ENCODE measurements at regions not wholly inside any gene's neighbourhood (a gene's known extent, or its start where the extent isn't known, plus 50 kb on each side); places are given as distances from the start of the nearest gene placed in this dataset.

DNA sequence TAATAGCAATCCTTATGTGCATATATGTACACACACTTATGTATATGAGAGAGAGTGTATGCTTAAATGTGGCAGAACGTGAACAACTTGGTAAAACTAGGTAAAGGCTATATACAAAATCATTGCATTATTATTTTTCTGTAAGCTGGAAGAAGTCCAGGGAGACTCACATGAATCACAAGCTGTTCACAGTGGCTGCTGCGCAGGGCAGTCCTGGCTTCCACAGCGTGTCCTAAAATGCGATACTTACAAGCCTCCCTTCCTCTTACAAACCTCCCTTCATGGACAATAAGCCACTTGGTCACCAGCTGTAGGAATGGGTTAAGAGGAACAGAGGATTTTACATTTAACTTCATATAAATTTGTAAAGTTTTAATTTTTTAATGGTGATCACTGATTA, 114.9 kb upstream of the AGAP1 start:
- 94% methylated on average over 4 of the region's 4 CpGs; no CpG with 5 or more reads in 1 of the 2 experiments for WGBS, 2 experiments (ENCODE audit: extremely low coverage in 1 of 2, insufficient coverage in 1 of 2, insufficient read length in 1 of 2, insufficient replicate concordance in 2 of 2, low coverage in 1 of 2, low lambda C conversion rate in 2 of 2, missing lambda C conversion rate in 1 of 2)

More for the DNA sequence above, 114.9 kb upstream of the AGAP1 start:
- no peak overlapping the region for H3K4me3 ChIP-seq (ENCODE audit: extremely low read depth in 1 of 4, insufficient read depth in 2 of 4, low read depth in 3 of 4, low read length in 4 of 4)
- H3K9me3 ChIP-seq (ENCODE audit: insufficient read depth in 2 of 2, low read depth in 1 of 2, low read length in 1 of 2): no peaks in the 10 kb centered on the region
- POLR2A ChIA-PET (ENCODE audit: partially characterized antibody): no interaction called here
- H3K23ac ChIP-seq (ENCODE audit: insufficient read length): no peak overlapping the region
- no peak overlapping the region for H2BK5ac ChIP-seq (ENCODE audit: low read depth, low read length)
- no peak overlapping the region for H4K5ac ChIP-seq (ENCODE audit: insufficient read length, low read depth, low read length)
- H3K18ac ChIP-seq (ENCODE audit: extremely low read depth, low read length): no peak overlapping the region
- H3K4me2 ChIP-seq (ENCODE audit: insufficient read depth in 1 of 2, low read depth in 2 of 2, low read length in 2 of 2): no peak overlapping the region
- no peak overlapping the region for H2BK20ac ChIP-seq (ENCODE audit: low read length)
- H4K20me1 ChIP-seq (replicated peaks in 1 of 2; ENCODE audit: control insufficient read depth in 1 of 2, insufficient read depth in 2 of 2, low read length in 2 of 2): no peaks in the 10 kb centered on the region
- no peak overlapping the region for H3K27ac ChIP-seq (ENCODE audit: low read depth, low read length)
- CTCF ChIA-PET (ENCODE audit: partially characterized antibody): interaction anchor here (0.9 to 1.0 kb wide), 2 partner anchors 114 to 214 kb away, joined by 3 read pairs; no protein-coding TSS in a partner anchor
- H2AFZ ChIP-seq (ENCODE audit: low read length): no peak overlapping the region
- no peak overlapping the region for H2AK5ac ChIP-seq (ENCODE audit: low read depth, low read length)
- no peaks in the 10 kb centered on the region for H3K79me2 ChIP-seq (ENCODE audit: control insufficient read depth in 1 of 2, insufficient read depth in 2 of 2, low read length in 2 of 2)
- peaks cover 3% of the 10 kb centered on the region; the same call in 1 of the 2 replicates for H3K23me2 ChIP-seq (ENCODE audit: low read depth, low read length)
- no peak overlapping the region for H3K14ac ChIP-seq (ENCODE audit: insufficient read length)
- H2BK120ac ChIP-seq (replicated peaks; ENCODE audit: low read depth, low read length): no peak overlapping the region
- peaks cover 0 to under 1% (median 0%) of the 10 kb centered on the region in 4 experiments; a peak in 1 of 7 replicates for H3K27me3 ChIP-seq (replicated peaks in 1 of 4; ENCODE audit: control insufficient read depth in 3 of 4, extremely low read depth in 1 of 4, insufficient read depth in 3 of 4, low read length in 3 of 4)
- H4K91ac ChIP-seq (replicated peaks; ENCODE audit: insufficient read length, low read length): no peak overlapping the region
- no peak overlapping the region for H2BK15ac ChIP-seq (ENCODE audit: low read length)
- H3K79me1 ChIP-seq (ENCODE audit: low read depth, low read length): no peaks in the 10 kb centered on the region
- no peak overlapping the region for H3K4ac ChIP-seq (replicated peaks; ENCODE audit: insufficient read length, low read depth, low read length)
- H3K4me1 ChIP-seq (replicated peaks in 1 of 4; ENCODE audit: control insufficient read depth in 3 of 4, insufficient read depth in 4 of 4, low read length in 3 of 4): no peaks in the 10 kb centered on the region
- FAIRE-seq (no peak), DNase-seq (ENCODE audit: low read depth in 1 of 2, low spot score in 2 of 2) (no peak)
- no peak overlapping the region for H4K8ac ChIP-seq (ENCODE audit: extremely low read depth, insufficient read depth, low read length)
- no peak overlapping the region for H3K56ac ChIP-seq (replicated peaks; ENCODE audit: insufficient read length, low read depth, low read length)
- no peaks in the 10 kb centered on the region for H3K36me3 ChIP-seq (ENCODE audit: control insufficient read depth in 2 of 4, insufficient read depth in 4 of 4, low read length in 3 of 4)
- TF ChIP-seq RFX5 (IDR thresholded peaks at IDR 0.05; ENCODE audit: borderline replicate concordance, low read depth, low read length): no peak
- TF ChIP-seq CBX8 (IDR thresholded peaks at IDR 0.05; ENCODE audit: borderline replicate concordance, low read depth, low read length): no peak
- TF ChIP-seq GTF2F1 (IDR thresholded peaks at IDR 0.05; ENCODE audit: borderline replicate concordance, low read depth, low read length): no peak
- TF ChIP-seq TAF7 (optimal IDR thresholded peaks at IDR 0.05; ENCODE audit: borderline replicate concordance, low read depth, low read length): no peak
- TF ChIP-seq CBX5 (IDR thresholded peaks at IDR 0.05; ENCODE audit: low read depth, low read length): no peak
- TF ChIP-seq BRCA1 (IDR thresholded peaks at IDR 0.05; ENCODE audit: low read depth, low read length): no peak
- TF ChIP-seq TEAD4 (IDR thresholded peaks at IDR 0.05; ENCODE audit: low read depth, low read length): no peak
- TF ChIP-seq EGR1 (IDR thresholded peaks at IDR 0.05; ENCODE audit: borderline replicate concordance, low read depth, low read length): no peak
- TF ChIP-seq KDM1A (IDR thresholded peaks at IDR 0.05; ENCODE audit: borderline replicate concordance, low read length): no peak
- TF ChIP-seq KDM4A (IDR thresholded peaks at IDR 0.05; ENCODE audit: low read depth, low read length, severe bottlenecking): no peak
- no peak for TF ChIP-seq SIN3A (conservative IDR thresholded peaks at IDR 0.05 in 1 of 2, IDR thresholded peaks at IDR 0.05 in 1 of 2; ENCODE audit: low read depth in 1 of 2, low read length in 2 of 2)
- TF ChIP-seq JUN (IDR thresholded peaks at IDR 0.05; ENCODE audit: low read depth, low read length): no peak
- no peak for TF ChIP-seq HDAC2 (IDR thresholded peaks at IDR 0.05; ENCODE audit: borderline replicate concordance in 1 of 2, low read depth in 2 of 2, low read length in 2 of 2)
- TF ChIP-seq ASH2L (IDR thresholded peaks at IDR 0.05; ENCODE audit: low read length): no peak
- TF ChIP-seq NRF1 (IDR thresholded peaks at IDR 0.05; ENCODE audit: low read depth, low read length): no peak
- no peak overlapping the region for H2BK12ac ChIP-seq (ENCODE audit: low read depth, low read length)
- no peak overlapping the region for H3K9ac ChIP-seq (replicated peaks in 1 of 4; ENCODE audit: extremely low read depth in 1 of 4, low read depth in 3 of 4, low read length in 3 of 4)
